ENCODE measurements at regions not wholly inside any gene's neighbourhood (a gene's known extent, or its start where the extent isn't known, plus 50 kb on each side); places are given as distances from the start of the nearest gene placed in this dataset.

DNA sequence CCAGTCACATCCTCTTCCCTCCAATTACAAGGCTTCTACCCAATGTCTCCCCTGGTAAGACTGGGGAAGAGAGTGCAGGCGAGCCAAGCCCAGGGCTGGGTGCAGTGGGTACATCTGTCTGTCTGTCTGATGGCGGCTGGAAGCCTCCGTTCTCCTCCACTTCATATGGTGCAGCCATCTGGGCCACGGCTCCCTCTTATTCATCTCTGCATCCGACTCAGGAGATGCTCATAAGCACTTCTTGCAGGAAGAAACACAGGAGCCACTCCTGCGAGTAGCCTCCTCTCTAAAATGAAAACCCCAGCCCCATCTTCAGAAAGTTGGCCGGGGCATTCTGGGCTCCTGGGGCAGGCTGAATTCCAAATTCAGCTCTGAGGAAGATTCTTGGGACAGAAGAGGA, 67.5 kb upstream of the SLC6A6 start:
- TF ChIP-seq POLR2A (IDR thresholded peaks at IDR 0.05; ENCODE audit: low read depth, low read length) (no peak), POLR2AphosphoS5 (IDR thresholded peaks at IDR 0.05; ENCODE audit: low read depth, low read length) (no peak)
